GM21423 (cell line): ENCODE measurements at regions not wholly inside any gene's neighbourhood (a gene's known extent, or its start where the extent isn't known, plus 50 kb on each side); places are given as distances from the start of the nearest gene placed in this dataset.
"Not testable (repeated sequence)": the region's sequence is repeated elsewhere in the genome, so short reads cannot be mapped to it uniquely, and the experiment has no call there.

Experiments used
- ATAC-seq: cut with Tn5 transposase; IDR thresholded peaks from one replicate; pipeline ENCODE4 v1.9.1; 2021; ENCODE audit warnings: mild to moderate bottlenecking, moderate library complexity; ENCODE audit not compliant: unreplicated experiment

- peak; percentile 92 for ATAC-seq
These were observed 132.3 kb upstream of the C11orf58 start for GRCh38 chr11:16605894-16606783.

GRCh38 chr11:16605389-16605893, 133.0 kb upstream of the C11orf58 start:
- no peak for ATAC-seq

- ATAC-seq: no peak
These were observed 133.6 kb upstream of the C11orf58 start for GRCh38 chr11:16604794-16605388.

GRCh38 chr11:16603890-16604793, 134.3 kb upstream of the C11orf58 start:
- ATAC-seq: no peak

- ATAC-seq: no peak
These were observed 135.2 kb upstream of the C11orf58 start for GRCh38 chr11:16603245-16603644.

- no peak for ATAC-seq
These were observed 139.5 kb upstream of the C11orf58 start for GRCh38 chr11:16598906-16599305.

- ATAC-seq: no peak
These were observed 140.4 kb upstream of the C11orf58 start for GRCh38 chr11:16598032-16598431.

- no peak for ATAC-seq
These were observed 142.2 kb upstream of the C11orf58 start for GRCh38 chr11:16596231-16596630.

- ATAC-seq: no peak
These were observed 147.3 kb upstream of the C11orf58 start for GRCh38 chr11:16591157-16591556.

GRCh38 chr11:16587670-16588069, 150.8 kb upstream of the C11orf58 start:
- no peak for ATAC-seq

- ATAC-seq: no peak
These were observed 153.9 kb upstream of the C11orf58 start for GRCh38 chr11:16584569-16584968.

- ATAC-seq: not testable (repeated sequence)
These were observed 157.4 kb upstream of the C11orf58 start for GRCh38 chr11:16581078-16581477.

- no peak for ATAC-seq
These were observed 161.0 kb upstream of the C11orf58 start for GRCh38 chr11:16577490-16577889.

GRCh38 chr11:16574889-16575288, 163.6 kb upstream of the C11orf58 start:
- ATAC-seq: not testable (repeated sequence)

GRCh38 chr11:16572945-16573344, 165.5 kb upstream of the C11orf58 start:
- ATAC-seq: no peak

- no peak for ATAC-seq
These were observed 177.3 kb upstream of the C11orf58 start for GRCh38 chr11:16561150-16561549.

- no peak for ATAC-seq
These were observed 180.0 kb upstream of the C11orf58 start for GRCh38 chr11:16558494-16558893.

GRCh38 chr11:16555956-16556355, 182.5 kb upstream of the C11orf58 start:
- no peak for ATAC-seq

- ATAC-seq: no peak
These were observed 184.1 kb upstream of the C11orf58 start for GRCh38 chr11:16554361-16554760.

- ATAC-seq: no peak
These were observed 190.6 kb upstream of the C11orf58 start for GRCh38 chr11:16547879-16548278.

- no peak for ATAC-seq
These were observed 187.3 kb upstream of the SOX6 start for GRCh38 chr11:16543642-16544041.
